ENCODE measurements at regions not wholly inside any gene's neighbourhood (a gene's known extent, or its start where the extent isn't known, plus 50 kb on each side); places are given as distances from the start of the nearest gene placed in this dataset.

GRCh38 chr10:105352827-105353226 lies 711.7 kb downstream of the SORCS3 start:
- BruUV-seq (replicated peaks), result no TSS peak
- Histone ChIP-seq H2AFZ (ENCODE audit: low read depth, low read length) (no peak overlapping the region), H3K79me2 (ENCODE audit: control insufficient read depth, insufficient read depth, low read length) (no peaks in the 10 kb centered on the region), H3K9me1 (replicated peaks; ENCODE audit: control insufficient read depth, extremely low read depth, insufficient read depth, low read length) (no peaks in the 10 kb centered on the region), H4K20me1 (replicated peaks; ENCODE audit: control insufficient read depth, extremely low read depth, insufficient read depth, low read length) (no peaks in the 10 kb centered on the region), H3K36me3 (ENCODE audit: control insufficient read depth in 2 of 2, extremely low read depth in 1 of 2, insufficient read depth in 2 of 2, low read length in 2 of 2) (no peaks in the 10 kb centered on the region), H3K4me3 (replicated peaks in 1 of 3; ENCODE audit: insufficient read depth in 1 of 3, low read depth in 1 of 3, low read length in 3 of 3) (no peak overlapping the region), H3K9me3 (replicated peaks; ENCODE audit: control insufficient read depth, insufficient read depth, low read length) (no peaks in the 10 kb centered on the region), H3K9ac (replicated peaks; ENCODE audit: extremely low read depth, insufficient read depth, low read length) (no peak overlapping the region), H3K4me1 (ENCODE audit: control insufficient read depth, extremely low read depth, insufficient read depth, low read length) (no peaks in the 10 kb centered on the region), H3K4me2 (ENCODE audit: insufficient read depth, low read length) (no peak overlapping the region), H3K27me3 (ENCODE audit: control insufficient read depth in 2 of 2, insufficient read depth in 2 of 2, low read length in 2 of 2) (no peaks in the 10 kb centered on the region), H3K27ac (ENCODE audit: insufficient read depth, low read depth, low read length) (no peak overlapping the region)
- FAIRE-seq, result no peak
- CTCF ChIA-PET, result no interaction called here
- intact Hi-C loops (cut with micrococcal nuclease) (no loop called here), dilution Hi-C loops (cut with MboI; ENCODE audit: extremely low pct_ligation_motif_present, low sequenced_read_pairs) (no loop called here)
- POLR2A ChIA-PET, result no interaction called here
- TF ChIP-seq POLR2AphosphoS5 (IDR thresholded peaks at IDR 0.05; ENCODE audit: insufficient read depth, low read depth, low read length), result no peak
- no peak for TF ChIP-seq EZH2 (IDR thresholded peaks at IDR 0.05; ENCODE audit: borderline replicate concordance, low read depth, low read length, severe bottlenecking)
- no peak for TF ChIP-seq POLR2A (IDR thresholded peaks at IDR 0.05; ENCODE audit: low read depth, low read length)
- TF ChIP-seq JUN (IDR thresholded peaks at IDR 0.05; ENCODE audit: borderline replicate concordance, insufficient read depth, insufficient read length, low read depth), result no peak
- TF ChIP-seq MAX (IDR thresholded peaks at IDR 0.05; ENCODE audit: insufficient read depth, insufficient read length), result no peak
- no peak for TF ChIP-seq FOS (IDR thresholded peaks at IDR 0.05; ENCODE audit: borderline replicate concordance, insufficient read depth, low read length)
- TF ChIP-seq GATA2 (IDR thresholded peaks at IDR 0.05; ENCODE audit: insufficient read depth, insufficient read length, low read depth, low read length), result no peak
- no peak for TF ChIP-seq CTCF (IDR thresholded peaks at IDR 0.05; ENCODE audit: extremely low read depth in 1 of 2, insufficient read depth in 1 of 2, low read depth in 1 of 2, low read length in 2 of 2)
- no peak for TF ChIP-seq MYC (IDR thresholded peaks at IDR 0.05; ENCODE audit: low read depth, low read length)
- no peak for DNase-seq (ENCODE audit: low read depth, low spot score)

All from endothelial cell of umbilical vein (primary cell).